ENCODE measurements at regions not wholly inside any gene's neighbourhood (a gene's known extent, or its start where the extent isn't known, plus 50 kb on each side); places are given as distances from the start of the nearest gene placed in this dataset.

- TF ChIP-seq, protein P1, sequence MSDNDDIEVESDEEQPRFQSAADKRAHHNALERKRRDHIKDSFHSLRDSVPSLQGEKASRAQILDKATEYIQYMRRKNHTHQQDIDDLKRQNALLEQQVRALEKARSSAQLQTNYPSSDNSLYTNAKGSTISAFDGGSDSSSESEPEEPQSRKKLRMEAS (IDR thresholded peaks at IDR 0.05) = no peak
- TF ChIP-seq CREB1 (IDR thresholded peaks at IDR 0.05; ENCODE audit: low read depth) (no peak), NFIC (IDR thresholded peaks at IDR 0.05) (no peak), YY1 (IDR thresholded peaks at IDR 0.05; ENCODE audit: low read depth) (no peak), EP300 (IDR thresholded peaks at IDR 0.05; ENCODE audit: borderline replicate concordance) (no peak), EGR1 (IDR thresholded peaks at IDR 0.05) (no peak), TCF12 (IDR thresholded peaks at IDR 0.05; ENCODE audit: low read depth) (no peak), CEBPB (IDR thresholded peaks at IDR 0.05) (no peak), TEAD4 (IDR thresholded peaks at IDR 0.05) (no peak), ZBTB7A (IDR thresholded peaks at IDR 0.05; ENCODE audit: low read depth) (no peak), RAD21 (IDR thresholded peaks at IDR 0.05; ENCODE audit: low read depth) (no peak), TAF1 (IDR thresholded peaks at IDR 0.05; ENCODE audit: low read depth) (no peak), FOXM1 (IDR thresholded peaks at IDR 0.05; ENCODE audit: borderline replicate concordance, low read depth) (no peak)
- TF ChIP-seq, protein P2, sequence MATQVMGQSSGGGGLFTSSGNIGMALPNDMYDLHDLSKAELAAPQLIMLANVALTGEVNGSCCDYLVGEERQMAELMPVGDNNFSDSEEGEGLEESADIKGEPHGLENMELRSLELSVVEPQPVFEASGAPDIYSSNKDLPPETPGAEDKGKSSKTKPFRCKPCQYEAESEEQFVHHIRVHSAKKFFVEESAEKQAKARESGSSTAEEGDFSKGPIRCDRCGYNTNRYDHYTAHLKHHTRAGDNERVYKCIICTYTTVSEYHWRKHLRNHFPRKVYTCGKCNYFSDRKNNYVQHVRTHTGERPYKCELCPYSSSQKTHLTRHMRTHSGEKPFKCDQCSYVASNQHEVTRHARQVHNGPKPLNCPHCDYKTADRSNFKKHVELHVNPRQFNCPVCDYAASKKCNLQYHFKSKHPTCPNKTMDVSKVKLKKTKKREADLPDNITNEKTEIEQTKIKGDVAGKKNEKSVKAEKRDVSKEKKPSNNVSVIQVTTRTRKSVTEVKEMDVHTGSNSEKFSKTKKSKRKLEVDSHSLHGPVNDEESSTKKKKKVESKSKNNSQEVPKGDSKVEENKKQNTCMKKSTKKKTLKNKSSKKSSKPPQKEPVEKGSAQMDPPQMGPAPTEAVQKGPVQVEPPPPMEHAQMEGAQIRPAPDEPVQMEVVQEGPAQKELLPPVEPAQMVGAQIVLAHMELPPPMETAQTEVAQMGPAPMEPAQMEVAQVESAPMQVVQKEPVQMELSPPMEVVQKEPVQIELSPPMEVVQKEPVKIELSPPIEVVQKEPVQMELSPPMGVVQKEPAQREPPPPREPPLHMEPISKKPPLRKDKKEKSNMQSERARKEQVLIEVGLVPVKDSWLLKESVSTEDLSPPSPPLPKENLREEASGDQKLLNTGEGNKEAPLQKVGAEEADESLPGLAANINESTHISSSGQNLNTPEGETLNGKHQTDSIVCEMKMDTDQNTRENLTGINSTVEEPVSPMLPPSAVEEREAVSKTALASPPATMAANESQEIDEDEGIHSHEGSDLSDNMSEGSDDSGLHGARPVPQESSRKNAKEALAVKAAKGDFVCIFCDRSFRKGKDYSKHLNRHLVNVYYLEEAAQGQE (IDR thresholded peaks at IDR 0.05; ENCODE audit: low read depth) = no peak
- TF ChIP-seq, protein P3, sequence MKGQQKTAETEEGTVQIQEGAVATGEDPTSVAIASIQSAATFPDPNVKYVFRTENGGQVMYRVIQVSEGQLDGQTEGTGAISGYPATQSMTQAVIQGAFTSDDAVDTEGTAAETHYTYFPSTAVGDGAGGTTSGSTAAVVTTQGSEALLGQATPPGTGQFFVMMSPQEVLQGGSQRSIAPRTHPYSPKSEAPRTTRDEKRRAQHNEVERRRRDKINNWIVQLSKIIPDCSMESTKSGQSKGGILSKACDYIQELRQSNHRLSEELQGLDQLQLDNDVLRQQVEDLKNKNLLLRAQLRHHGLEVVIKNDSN (IDR thresholded peaks at IDR 0.05) = no peak
Observed at GRCh38 chr21:39001341-39001740, 181.9 kb downstream of the PSMG1 start.

DNA sequence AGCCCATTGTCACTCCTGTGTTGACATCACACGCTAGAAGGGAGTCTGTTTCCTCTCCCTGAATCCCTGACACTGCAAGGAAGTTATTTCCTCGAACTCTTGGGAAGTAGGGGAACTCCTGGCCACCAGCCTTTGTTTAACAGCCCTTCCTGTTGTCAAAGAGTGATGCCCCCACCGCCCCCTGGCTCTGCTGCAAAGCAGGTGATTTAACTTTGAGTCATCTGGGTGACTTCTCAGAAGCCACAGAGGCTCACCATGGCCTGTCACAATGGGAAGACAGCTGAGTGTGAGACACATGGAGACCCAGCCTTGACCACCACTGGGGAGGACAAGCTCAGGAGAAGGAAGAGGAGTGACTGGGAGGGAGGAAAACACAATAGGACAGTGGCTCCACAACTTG, 182.8 kb downstream of the PSMG1 start:
- TF ChIP-seq TAF1 (IDR thresholded peaks at IDR 0.05; ENCODE audit: low read depth) (no peak), YY1 (IDR thresholded peaks at IDR 0.05; ENCODE audit: low read depth) (no peak), TEAD4 (IDR thresholded peaks at IDR 0.05) (no peak), NFIC (IDR thresholded peaks at IDR 0.05) (no peak), ZBTB7A (IDR thresholded peaks at IDR 0.05; ENCODE audit: low read depth) (no peak), EP300 (IDR thresholded peaks at IDR 0.05; ENCODE audit: borderline replicate concordance) (no peak), CREB1 (IDR thresholded peaks at IDR 0.05; ENCODE audit: low read depth) (no peak), FOXM1 (IDR thresholded peaks at IDR 0.05; ENCODE audit: borderline replicate concordance, low read depth) (no peak), TCF12 (IDR thresholded peaks at IDR 0.05; ENCODE audit: low read depth) (no peak), RAD21 (IDR thresholded peaks at IDR 0.05; ENCODE audit: low read depth) (no peak), CEBPB (IDR thresholded peaks at IDR 0.05) (no peak), EGR1 (IDR thresholded peaks at IDR 0.05) (no peak)
- TF ChIP-seq, protein P3 (IDR thresholded peaks at IDR 0.05) = no peak
- TF ChIP-seq, protein P1 (IDR thresholded peaks at IDR 0.05) = no peak
- TF ChIP-seq, protein P2 (IDR thresholded peaks at IDR 0.05; ENCODE audit: low read depth) = no peak

- TF ChIP-seq, protein P3 (IDR thresholded peaks at IDR 0.05) = no peak
- TF ChIP-seq TCF12 (IDR thresholded peaks at IDR 0.05; ENCODE audit: low read depth) = no peak
- TF ChIP-seq CREB1 (IDR thresholded peaks at IDR 0.05; ENCODE audit: low read depth) = no peak
- no peak for TF ChIP-seq CEBPB (IDR thresholded peaks at IDR 0.05)
- TF ChIP-seq YY1 (IDR thresholded peaks at IDR 0.05; ENCODE audit: low read depth) = no peak
- no peak for TF ChIP-seq NFIC (IDR thresholded peaks at IDR 0.05)
- no peak for TF ChIP-seq EGR1 (IDR thresholded peaks at IDR 0.05)
- no peak for TF ChIP-seq FOXM1 (IDR thresholded peaks at IDR 0.05; ENCODE audit: borderline replicate concordance, low read depth)
- TF ChIP-seq TEAD4 (IDR thresholded peaks at IDR 0.05) = no peak
- TF ChIP-seq, protein P2 (IDR thresholded peaks at IDR 0.05; ENCODE audit: low read depth) = no peak
- TF ChIP-seq TAF1 (IDR thresholded peaks at IDR 0.05; ENCODE audit: low read depth) = no peak
- no peak for TF ChIP-seq RAD21 (IDR thresholded peaks at IDR 0.05; ENCODE audit: low read depth)
- TF ChIP-seq ZBTB7A (IDR thresholded peaks at IDR 0.05; ENCODE audit: low read depth) = no peak
- TF ChIP-seq, protein P1 (IDR thresholded peaks at IDR 0.05) = no peak
Observed at GRCh38 chr21:38999161-38999560, 184.1 kb downstream of the PSMG1 start.

Measured in Ishikawa (cell line).